A549 (cell line): ENCODE measurements at regions not wholly inside any gene's neighbourhood (a gene's known extent, or its start where the extent isn't known, plus 50 kb on each side); places are given as distances from the start of the nearest gene placed in this dataset.

Experiments used
- ATAC-seq, 2 experiments: fragments of 200-7000 bp in 1 of 2; fragments of >200 bp in 1 of 2; cut with Nextera tagmentation in 1 of 2; cut with Tn5 transposase in 1 of 2; 3 replicates each; pipeline versions ENCODE4 v1.8.0 to v1.9.1; 2018 to 2020; ENCODE audit warnings: mild to moderate bottlenecking in 1 of 2, moderate library complexity in 1 of 2
- CTCF ChIA-PET: fragments of 300-600 bp; sonication (Branson Sonifier 250); formaldehyde crosslinking; extraction: SDS; loops from one replicate; lab custom pipeline; 2021; ENCODE audit warnings: antibody characterized with exemption, inconsistent platforms; lab: Yijun Ruan, JAX
- POLR2A ChIA-PET: fragments of 350-600 bp; formaldehyde crosslinking; extraction: SDS; loops from one replicate; lab custom pipeline; 2021; ENCODE audit warnings: antibody characterized with exemption, inconsistent platforms; lab: Yijun Ruan, JAX
- DNase-seq, 2 experiments: peaks; one replicate each; pipeline versions ENCODE4 v3.0.0 to v3.0.0-alpha.2; 2011 to 2016; ENCODE audit warnings: low read depth in 1 of 2, low spot score in 1 of 2
- FAIRE-seq: peaks from 2 replicates; lab custom pipeline; 2011; peaks lifted over from hg19 to GRCh38; lab: Jason Lieb, UNC
- H3K27ac ChIP-seq, 2 experiments: fragments of >200 bp; sonication (Bioruptor Twin); formaldehyde crosslinking; 3 replicates each; pipeline ENCODE4 v1.5.1; 2016 to 2017
- H3K4me1 ChIP-seq: fragments of >200 bp; sonication (Bioruptor Twin); formaldehyde crosslinking; 3 replicates; pipeline ENCODE4 v1.6.1; 2016
- H3K4me2 ChIP-seq: fragments of >200 bp; sonication (Bioruptor Twin); formaldehyde crosslinking; 3 replicates; pipeline ENCODE4 v1.6.1; 2016
- H3K4me3 ChIP-seq: fragments of >200 bp; sonication (Bioruptor Twin); formaldehyde crosslinking; 3 replicates; pipeline ENCODE4 v1.5.1; 2016
- H3K9me3 ChIP-seq: fragments of >200 bp; sonication (Bioruptor Twin); formaldehyde crosslinking; 3 replicates; pipeline ENCODE4 v1.6.1; 2016
- CHD2 ChIP-seq: fragments of 150-350 bp; IDR thresholded peaks from 2 replicates; pipeline ENCODE4 v1.6.1; 2014; ENCODE audit warnings: low read length; ENCODE audit not compliant: partially characterized antibody
- CHD4 ChIP-seq: fragments of 200-600 bp; sonication (generic); IDR thresholded peaks from 2 replicates; pipeline ENCODE4 v1.6.1; 2016; ENCODE audit warnings: antibody characterized with exemption, mild to moderate bottlenecking, borderline replicate concordance
- CTCF ChIP-seq: fragments of >200 bp; sonication (Bioruptor Twin); formaldehyde crosslinking; IDR thresholded peaks from 3 replicates; pipeline ENCODE4 v1.5.1; 2016
- MAFK ChIP-seq: fragments of 450-650 bp; IDR thresholded peaks from 2 replicates; pipeline ENCODE4 v1.6.1; 2014; ENCODE audit not compliant: partially characterized antibody
- PHF8 ChIP-seq: fragments of 200-600 bp; sonication (generic); IDR thresholded peaks from 2 replicates; pipeline ENCODE4 v1.6.1; 2016; ENCODE audit warnings: low read depth, mild to moderate bottlenecking, antibody characterized with exemption, moderate library complexity, borderline replicate concordance
- POLR2A ChIP-seq: IDR thresholded peaks from 2 replicates; pipeline ENCODE4 v1.6.1; 2012; ENCODE audit warnings: mild to moderate bottlenecking, low read length
- POLR2AphosphoS2 ChIP-seq: conservative IDR thresholded peaks from 2 replicates; pipeline ENCODE4 v1.6.1; 2012; ENCODE audit warnings: low read length, improper control_type of control experiment, inconsistent platforms
- REST ChIP-seq: fragments of 200-600 bp; sonication (generic); IDR thresholded peaks from 2 replicates; pipeline ENCODE4 v1.6.1; 2016; ENCODE audit warnings: antibody characterized with exemption, mild to moderate bottlenecking, moderate library complexity
- ZNF302 ChIP-seq: fragments of 250-450 bp; sonication (Bioruptor Pico); IDR thresholded peaks from 2 replicates; pipeline ENCODE4 v1.9.0; 2021; ENCODE audit warnings: inconsistent platforms, mild to moderate bottlenecking, moderate library complexity
- ZSCAN20 ChIP-seq: fragments of 250-450 bp; sonication (Bioruptor Pico); IDR thresholded peaks from 2 replicates; pipeline ENCODE4 v1.8.0; 2022; ENCODE audit warnings: mild to moderate bottlenecking, moderate library complexity
- WGBS: methylation state at CpG from one replicate; pipeline ENCODE4 v1.1.6; 2017; ENCODE audit errors: missing lambda C conversion rate; 5-methylcytosine and 5-hydroxymethylcytosine counted together
- TF ChIP-seq, protein P1 (sequence below): fragments of 450-650 bp; IDR thresholded peaks from 2 replicates; pipeline ENCODE4 v1.6.1; 2014; ENCODE audit warnings: antibody characterized with exemption
- TF ChIP-seq, protein P2 (sequence below): IDR thresholded peaks from 2 replicates; pipeline ENCODE4 v1.6.1; 2012
- TF ChIP-seq, protein P3 (sequence below): fragments of 250-450 bp; sonication (Bioruptor Pico); IDR thresholded peaks from 2 replicates; pipeline ENCODE4 v1.5.0; 2021; ENCODE audit warnings: mild to moderate bottlenecking, moderate library complexity, borderline replicate concordance
- TF ChIP-seq, protein P4 (sequence below): fragments of 150-350 bp; IDR thresholded peaks from 2 replicates; pipeline ENCODE4 v1.6.1; 2014; ENCODE audit warnings: low read depth, mild to moderate bottlenecking, low read length
- TF ChIP-seq, protein P5 (sequence below): IDR thresholded peaks from 2 replicates; pipeline ENCODE4 v1.6.1; 2012; ENCODE audit warnings: low read depth, borderline replicate concordance

DNA sequence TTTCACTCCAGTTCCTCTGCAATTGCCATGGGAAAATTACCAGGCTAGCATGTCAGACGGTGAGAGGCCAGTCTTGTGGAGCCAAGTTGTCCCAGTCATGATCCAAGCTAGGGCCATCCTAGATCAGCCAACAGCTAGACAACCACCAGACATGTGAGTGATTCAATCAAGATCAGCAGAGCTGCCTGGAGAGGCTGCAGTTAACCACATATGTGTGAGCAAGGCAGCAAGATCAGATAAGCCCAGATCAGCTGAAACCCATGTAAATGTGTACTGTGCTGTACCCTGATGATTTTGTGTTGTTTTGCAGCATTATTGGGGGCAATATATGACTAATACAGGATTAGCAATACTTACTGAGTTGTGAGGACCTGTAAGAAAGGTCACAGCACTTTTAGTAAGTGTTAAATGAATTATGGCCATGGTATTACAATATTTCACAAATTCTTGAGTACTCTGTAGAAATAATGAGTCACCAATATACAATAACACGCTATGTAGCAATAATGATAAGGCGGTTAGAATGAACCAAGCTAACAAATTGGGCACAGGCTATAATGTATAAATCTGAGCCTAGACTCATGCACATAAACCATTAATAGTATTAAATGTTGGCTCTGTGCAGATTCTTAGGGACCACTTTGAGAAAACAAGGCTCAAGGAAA lies 91.4 kb downstream of the SUDS3 start:
- DNase-seq (no peak), FAIRE-seq (no peak), ATAC-seq (no peak)
- 23% methylated on average over 3 of the region's 3 CpGs for WGBS
- no peaks in the 10 kb centered on the region for H3K9me3 ChIP-seq
- ChIA-PET POLR2A (no interaction called here), CTCF (no interaction called here)
- TF ChIP-seq, protein P1, sequence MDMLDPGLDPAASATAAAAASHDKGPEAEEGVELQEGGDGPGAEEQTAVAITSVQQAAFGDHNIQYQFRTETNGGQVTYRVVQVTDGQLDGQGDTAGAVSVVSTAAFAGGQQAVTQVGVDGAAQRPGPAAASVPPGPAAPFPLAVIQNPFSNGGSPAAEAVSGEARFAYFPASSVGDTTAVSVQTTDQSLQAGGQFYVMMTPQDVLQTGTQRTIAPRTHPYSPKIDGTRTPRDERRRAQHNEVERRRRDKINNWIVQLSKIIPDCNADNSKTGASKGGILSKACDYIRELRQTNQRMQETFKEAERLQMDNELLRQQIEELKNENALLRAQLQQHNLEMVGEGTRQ, result no peak
- TF ChIP-seq REST, result no peak
- TF ChIP-seq ZNF302, result no peak
- TF ChIP-seq, protein P2, sequence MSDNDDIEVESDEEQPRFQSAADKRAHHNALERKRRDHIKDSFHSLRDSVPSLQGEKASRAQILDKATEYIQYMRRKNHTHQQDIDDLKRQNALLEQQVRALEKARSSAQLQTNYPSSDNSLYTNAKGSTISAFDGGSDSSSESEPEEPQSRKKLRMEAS, result no peak
- TF ChIP-seq, protein P3, sequence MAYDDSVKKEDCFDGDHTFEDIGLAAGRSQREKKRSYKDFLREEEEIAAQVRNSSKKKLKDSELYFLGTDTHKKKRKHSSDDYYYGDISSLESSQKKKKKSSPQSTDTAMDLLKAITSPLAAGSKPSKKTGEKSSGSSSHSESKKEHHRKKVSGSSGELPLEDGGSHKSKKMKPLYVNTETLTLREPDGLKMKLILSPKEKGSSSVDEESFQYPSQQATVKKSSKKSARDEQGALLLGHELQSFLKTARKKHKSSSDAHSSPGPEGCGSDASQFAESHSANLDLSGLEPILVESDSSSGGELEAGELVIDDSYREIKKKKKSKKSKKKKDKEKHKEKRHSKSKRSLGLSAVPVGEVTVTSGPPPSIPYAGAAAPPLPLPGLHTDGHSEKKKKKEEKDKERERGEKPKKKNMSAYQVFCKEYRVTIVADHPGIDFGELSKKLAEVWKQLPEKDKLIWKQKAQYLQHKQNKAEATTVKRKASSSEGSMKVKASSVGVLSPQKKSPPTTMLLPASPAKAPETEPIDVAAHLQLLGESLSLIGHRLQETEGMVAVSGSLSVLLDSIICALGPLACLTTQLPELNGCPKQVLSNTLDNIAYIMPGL (CRISPR knock-in tag), result no peak
- no peak for TF ChIP-seq CHD4
- no peak for TF ChIP-seq CTCF
- TF ChIP-seq POLR2AphosphoS2, result no peak
- TF ChIP-seq PHF8, result no peak
- TF ChIP-seq CHD2, result no peak
- no peak for TF ChIP-seq MAFK
- TF ChIP-seq, protein P4, sequence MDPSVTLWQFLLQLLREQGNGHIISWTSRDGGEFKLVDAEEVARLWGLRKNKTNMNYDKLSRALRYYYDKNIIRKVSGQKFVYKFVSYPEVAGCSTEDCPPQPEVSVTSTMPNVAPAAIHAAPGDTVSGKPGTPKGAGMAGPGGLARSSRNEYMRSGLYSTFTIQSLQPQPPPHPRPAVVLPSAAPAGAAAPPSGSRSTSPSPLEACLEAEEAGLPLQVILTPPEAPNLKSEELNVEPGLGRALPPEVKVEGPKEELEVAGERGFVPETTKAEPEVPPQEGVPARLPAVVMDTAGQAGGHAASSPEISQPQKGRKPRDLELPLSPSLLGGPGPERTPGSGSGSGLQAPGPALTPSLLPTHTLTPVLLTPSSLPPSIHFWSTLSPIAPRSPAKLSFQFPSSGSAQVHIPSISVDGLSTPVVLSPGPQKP, result no peak
- no peak for TF ChIP-seq POLR2A
- TF ChIP-seq, protein P5, sequence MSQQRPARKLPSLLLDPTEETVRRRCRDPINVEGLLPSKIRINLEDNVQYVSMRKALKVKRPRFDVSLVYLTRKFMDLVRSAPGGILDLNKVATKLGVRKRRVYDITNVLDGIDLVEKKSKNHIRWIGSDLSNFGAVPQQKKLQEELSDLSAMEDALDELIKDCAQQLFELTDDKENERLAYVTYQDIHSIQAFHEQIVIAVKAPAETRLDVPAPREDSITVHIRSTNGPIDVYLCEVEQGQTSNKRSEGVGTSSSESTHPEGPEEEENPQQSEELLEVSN, result no peak
- TF ChIP-seq ZSCAN20 (CRISPR knock-in tag), result no peak
- H3K4me3 ChIP-seq, result no peak overlapping the region
- H3K27ac ChIP-seq, result no peak overlapping the region
- H3K4me1 ChIP-seq, result no peaks in the 10 kb centered on the region
- H3K4me2 ChIP-seq, result no peak overlapping the region
